GM12865 (cell line): ENCODE measurements at regions not wholly inside any gene's neighbourhood (a gene's known extent, or its start where the extent isn't known, plus 50 kb on each side); places are given as distances from the start of the nearest gene placed in this dataset.

ENCODE experiments used
- DNase-seq: peaks from one replicate; pipeline ENCODE4 v3.0.0; 2010; ENCODE audit warnings: low read depth
- H3K4me3 ChIP-seq: 2 replicates; pipeline ENCODE4 v1.5.1; 2011; ENCODE audit warnings: mild to moderate bottlenecking, low read depth, low read length, control low read depth
- TF ChIP-seq, protein P1 (sequence below): IDR thresholded peaks from 2 replicates; pipeline ENCODE4 v1.5.1; 2011; ENCODE audit warnings: low read length, control low read depth, low read depth, inconsistent platforms; ENCODE audit not compliant: insufficient read depth; ENCODE audit errors: missing control alignments

- no peak overlapping the region for H3K4me3 ChIP-seq
- no peak for DNase-seq
- TF ChIP-seq, protein P1, sequence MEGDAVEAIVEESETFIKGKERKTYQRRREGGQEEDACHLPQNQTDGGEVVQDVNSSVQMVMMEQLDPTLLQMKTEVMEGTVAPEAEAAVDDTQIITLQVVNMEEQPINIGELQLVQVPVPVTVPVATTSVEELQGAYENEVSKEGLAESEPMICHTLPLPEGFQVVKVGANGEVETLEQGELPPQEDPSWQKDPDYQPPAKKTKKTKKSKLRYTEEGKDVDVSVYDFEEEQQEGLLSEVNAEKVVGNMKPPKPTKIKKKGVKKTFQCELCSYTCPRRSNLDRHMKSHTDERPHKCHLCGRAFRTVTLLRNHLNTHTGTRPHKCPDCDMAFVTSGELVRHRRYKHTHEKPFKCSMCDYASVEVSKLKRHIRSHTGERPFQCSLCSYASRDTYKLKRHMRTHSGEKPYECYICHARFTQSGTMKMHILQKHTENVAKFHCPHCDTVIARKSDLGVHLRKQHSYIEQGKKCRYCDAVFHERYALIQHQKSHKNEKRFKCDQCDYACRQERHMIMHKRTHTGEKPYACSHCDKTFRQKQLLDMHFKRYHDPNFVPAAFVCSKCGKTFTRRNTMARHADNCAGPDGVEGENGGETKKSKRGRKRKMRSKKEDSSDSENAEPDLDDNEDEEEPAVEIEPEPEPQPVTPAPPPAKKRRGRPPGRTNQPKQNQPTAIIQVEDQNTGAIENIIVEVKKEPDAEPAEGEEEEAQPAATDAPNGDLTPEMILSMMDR: no peak
Measured at GRCh38 chr7:98479318-98479717, 78.4 kb upstream of the BAIAP2L1 start.

DNA sequence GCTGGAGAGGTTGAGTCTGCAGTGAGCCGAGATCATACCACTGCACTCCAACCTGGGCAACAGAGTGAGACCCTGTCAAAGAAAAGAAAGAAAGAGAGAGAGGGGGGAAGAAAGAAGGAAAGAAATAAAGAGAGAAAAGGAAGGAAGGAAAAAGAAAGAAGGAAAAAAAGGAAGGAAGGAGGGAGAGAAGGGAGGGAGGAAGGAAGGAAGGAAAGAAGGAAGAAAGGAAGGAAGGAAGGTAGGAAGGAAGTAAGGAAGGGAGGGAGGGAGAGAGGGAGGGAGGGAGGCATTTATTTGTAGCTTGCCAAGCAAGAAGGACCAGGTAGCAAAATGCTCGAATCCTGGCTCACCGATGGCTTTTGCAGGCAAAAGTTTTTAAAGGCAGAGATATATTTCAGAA is 74.5 kb upstream of the BAIAP2L1 start:
- DNase-seq: no peak
- TF ChIP-seq, protein P1: no peak
- H3K4me3 ChIP-seq: no peak overlapping the region

DNA sequence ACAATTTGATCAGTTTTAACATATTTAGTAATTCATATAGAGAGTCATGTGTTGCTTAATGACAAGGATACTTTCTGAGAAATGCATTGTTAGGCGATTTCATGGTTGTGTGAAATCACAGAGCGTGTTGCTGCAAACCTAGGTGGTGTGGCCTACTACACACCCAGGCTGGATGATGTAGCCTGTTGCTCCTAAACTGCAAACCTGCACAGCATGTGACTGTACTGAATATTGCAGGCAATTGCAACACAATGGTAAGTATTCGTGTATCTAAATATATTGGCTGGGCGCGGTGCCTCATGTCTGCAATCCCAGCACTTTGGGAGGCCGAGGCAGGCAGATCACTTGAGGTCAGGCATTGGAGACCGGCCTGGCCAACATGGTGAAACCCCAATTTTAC is 73.7 kb upstream of the BAIAP2L1 start:
- H3K4me3 ChIP-seq: no peak overlapping the region
- DNase-seq: no peak
- TF ChIP-seq, protein P1: no peak

- DNase-seq: no peak
- TF ChIP-seq, protein P1: no peak
- H3K4me3 ChIP-seq: no peak overlapping the region
Measured at GRCh38 chr7:98472521-98472954, 71.6 kb upstream of the BAIAP2L1 start.

GRCh38 chr7:98470485-98471240 is 69.8 kb upstream of the BAIAP2L1 start:
- peak; percentile 15 for DNase-seq
- TF ChIP-seq, protein P1: no peak
- H3K4me3 ChIP-seq: no peak overlapping the region

- TF ChIP-seq, protein P1: no peak
- DNase-seq: no peak
- no peak overlapping the region for H3K4me3 ChIP-seq
Measured at GRCh38 chr7:98469088-98469487, 68.2 kb upstream of the BAIAP2L1 start.
